ENCODE measurements at regions not wholly inside any gene's neighbourhood (a gene's known extent, or its start where the extent isn't known, plus 50 kb on each side); places are given as distances from the start of the nearest gene placed in this dataset.

DNA sequence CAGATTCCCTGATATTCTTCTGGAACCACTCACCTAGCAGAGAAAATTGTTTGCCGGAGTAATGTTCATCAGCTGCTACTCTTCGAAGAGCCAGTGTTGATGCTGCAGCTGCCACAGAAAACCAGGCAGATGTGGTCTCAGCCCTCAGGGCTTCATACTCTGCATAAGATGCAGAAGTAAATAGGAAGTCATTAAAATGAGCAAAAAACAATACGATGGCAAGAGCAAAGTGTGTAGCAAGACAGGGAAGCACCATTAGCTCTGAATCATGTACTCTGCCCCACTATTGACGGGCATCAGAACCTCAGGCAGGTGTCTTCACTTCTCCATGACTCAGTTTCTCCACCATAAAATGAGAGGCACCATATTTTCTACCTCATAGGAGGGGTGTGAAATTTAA is 991.6 kb upstream of the TMEM132C start:
- no peak for TF ChIP-seq TCF12 (IDR thresholded peaks at IDR 0.05; ENCODE audit: low read depth)
- no peak for TF ChIP-seq ZBTB7A (IDR thresholded peaks at IDR 0.05; ENCODE audit: low read depth)
- no peak for TF ChIP-seq CREB1 (IDR thresholded peaks at IDR 0.05; ENCODE audit: low read depth)

GRCh38 chr12:127277882-127278281 is 989.1 kb upstream of the TMEM132C start:
- TF ChIP-seq RAD21 (IDR thresholded peaks at IDR 0.05; ENCODE audit: low read depth): no peak
- TF ChIP-seq, protein P1, sequence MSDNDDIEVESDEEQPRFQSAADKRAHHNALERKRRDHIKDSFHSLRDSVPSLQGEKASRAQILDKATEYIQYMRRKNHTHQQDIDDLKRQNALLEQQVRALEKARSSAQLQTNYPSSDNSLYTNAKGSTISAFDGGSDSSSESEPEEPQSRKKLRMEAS (IDR thresholded peaks at IDR 0.05): no peak
- TF ChIP-seq TCF12 (IDR thresholded peaks at IDR 0.05; ENCODE audit: low read depth): no peak
- TF ChIP-seq CEBPB (IDR thresholded peaks at IDR 0.05): no peak
- no peak for TF ChIP-seq TEAD4 (IDR thresholded peaks at IDR 0.05)
- TF ChIP-seq ZBTB7A (IDR thresholded peaks at IDR 0.05; ENCODE audit: low read depth): no peak
- TF ChIP-seq NFIC (IDR thresholded peaks at IDR 0.05): no peak
- TF ChIP-seq TAF1 (IDR thresholded peaks at IDR 0.05; ENCODE audit: low read depth): no peak
- no peak for TF ChIP-seq EP300 (IDR thresholded peaks at IDR 0.05; ENCODE audit: borderline replicate concordance)
- TF ChIP-seq, protein P2, sequence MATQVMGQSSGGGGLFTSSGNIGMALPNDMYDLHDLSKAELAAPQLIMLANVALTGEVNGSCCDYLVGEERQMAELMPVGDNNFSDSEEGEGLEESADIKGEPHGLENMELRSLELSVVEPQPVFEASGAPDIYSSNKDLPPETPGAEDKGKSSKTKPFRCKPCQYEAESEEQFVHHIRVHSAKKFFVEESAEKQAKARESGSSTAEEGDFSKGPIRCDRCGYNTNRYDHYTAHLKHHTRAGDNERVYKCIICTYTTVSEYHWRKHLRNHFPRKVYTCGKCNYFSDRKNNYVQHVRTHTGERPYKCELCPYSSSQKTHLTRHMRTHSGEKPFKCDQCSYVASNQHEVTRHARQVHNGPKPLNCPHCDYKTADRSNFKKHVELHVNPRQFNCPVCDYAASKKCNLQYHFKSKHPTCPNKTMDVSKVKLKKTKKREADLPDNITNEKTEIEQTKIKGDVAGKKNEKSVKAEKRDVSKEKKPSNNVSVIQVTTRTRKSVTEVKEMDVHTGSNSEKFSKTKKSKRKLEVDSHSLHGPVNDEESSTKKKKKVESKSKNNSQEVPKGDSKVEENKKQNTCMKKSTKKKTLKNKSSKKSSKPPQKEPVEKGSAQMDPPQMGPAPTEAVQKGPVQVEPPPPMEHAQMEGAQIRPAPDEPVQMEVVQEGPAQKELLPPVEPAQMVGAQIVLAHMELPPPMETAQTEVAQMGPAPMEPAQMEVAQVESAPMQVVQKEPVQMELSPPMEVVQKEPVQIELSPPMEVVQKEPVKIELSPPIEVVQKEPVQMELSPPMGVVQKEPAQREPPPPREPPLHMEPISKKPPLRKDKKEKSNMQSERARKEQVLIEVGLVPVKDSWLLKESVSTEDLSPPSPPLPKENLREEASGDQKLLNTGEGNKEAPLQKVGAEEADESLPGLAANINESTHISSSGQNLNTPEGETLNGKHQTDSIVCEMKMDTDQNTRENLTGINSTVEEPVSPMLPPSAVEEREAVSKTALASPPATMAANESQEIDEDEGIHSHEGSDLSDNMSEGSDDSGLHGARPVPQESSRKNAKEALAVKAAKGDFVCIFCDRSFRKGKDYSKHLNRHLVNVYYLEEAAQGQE (IDR thresholded peaks at IDR 0.05; ENCODE audit: low read depth): no peak
- no peak for TF ChIP-seq YY1 (IDR thresholded peaks at IDR 0.05; ENCODE audit: low read depth)
- TF ChIP-seq, protein P3, sequence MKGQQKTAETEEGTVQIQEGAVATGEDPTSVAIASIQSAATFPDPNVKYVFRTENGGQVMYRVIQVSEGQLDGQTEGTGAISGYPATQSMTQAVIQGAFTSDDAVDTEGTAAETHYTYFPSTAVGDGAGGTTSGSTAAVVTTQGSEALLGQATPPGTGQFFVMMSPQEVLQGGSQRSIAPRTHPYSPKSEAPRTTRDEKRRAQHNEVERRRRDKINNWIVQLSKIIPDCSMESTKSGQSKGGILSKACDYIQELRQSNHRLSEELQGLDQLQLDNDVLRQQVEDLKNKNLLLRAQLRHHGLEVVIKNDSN (IDR thresholded peaks at IDR 0.05): no peak
- no peak for TF ChIP-seq FOXM1 (IDR thresholded peaks at IDR 0.05; ENCODE audit: borderline replicate concordance, low read depth)
- no peak for TF ChIP-seq EGR1 (IDR thresholded peaks at IDR 0.05)
- no peak for TF ChIP-seq CREB1 (IDR thresholded peaks at IDR 0.05; ENCODE audit: low read depth)

GRCh38 chr12:127278351-127278750 is 988.6 kb upstream of the TMEM132C start:
- TF ChIP-seq YY1 (IDR thresholded peaks at IDR 0.05; ENCODE audit: low read depth): no peak
- TF ChIP-seq TCF12 (IDR thresholded peaks at IDR 0.05; ENCODE audit: low read depth): no peak
- TF ChIP-seq, protein P1 (IDR thresholded peaks at IDR 0.05): no peak
- TF ChIP-seq FOXM1 (IDR thresholded peaks at IDR 0.05; ENCODE audit: borderline replicate concordance, low read depth): no peak
- no peak for TF ChIP-seq RAD21 (IDR thresholded peaks at IDR 0.05; ENCODE audit: low read depth)
- TF ChIP-seq EGR1 (IDR thresholded peaks at IDR 0.05): no peak
- TF ChIP-seq TAF1 (IDR thresholded peaks at IDR 0.05; ENCODE audit: low read depth): no peak
- TF ChIP-seq, protein P3 (IDR thresholded peaks at IDR 0.05): no peak
- TF ChIP-seq TEAD4 (IDR thresholded peaks at IDR 0.05): no peak
- TF ChIP-seq NFIC (IDR thresholded peaks at IDR 0.05): no peak
- TF ChIP-seq ZBTB7A (IDR thresholded peaks at IDR 0.05; ENCODE audit: low read depth): no peak
- TF ChIP-seq, protein P2 (IDR thresholded peaks at IDR 0.05; ENCODE audit: low read depth): no peak
- TF ChIP-seq EP300 (IDR thresholded peaks at IDR 0.05; ENCODE audit: borderline replicate concordance): no peak
- TF ChIP-seq CREB1 (IDR thresholded peaks at IDR 0.05; ENCODE audit: low read depth): no peak

DNA sequence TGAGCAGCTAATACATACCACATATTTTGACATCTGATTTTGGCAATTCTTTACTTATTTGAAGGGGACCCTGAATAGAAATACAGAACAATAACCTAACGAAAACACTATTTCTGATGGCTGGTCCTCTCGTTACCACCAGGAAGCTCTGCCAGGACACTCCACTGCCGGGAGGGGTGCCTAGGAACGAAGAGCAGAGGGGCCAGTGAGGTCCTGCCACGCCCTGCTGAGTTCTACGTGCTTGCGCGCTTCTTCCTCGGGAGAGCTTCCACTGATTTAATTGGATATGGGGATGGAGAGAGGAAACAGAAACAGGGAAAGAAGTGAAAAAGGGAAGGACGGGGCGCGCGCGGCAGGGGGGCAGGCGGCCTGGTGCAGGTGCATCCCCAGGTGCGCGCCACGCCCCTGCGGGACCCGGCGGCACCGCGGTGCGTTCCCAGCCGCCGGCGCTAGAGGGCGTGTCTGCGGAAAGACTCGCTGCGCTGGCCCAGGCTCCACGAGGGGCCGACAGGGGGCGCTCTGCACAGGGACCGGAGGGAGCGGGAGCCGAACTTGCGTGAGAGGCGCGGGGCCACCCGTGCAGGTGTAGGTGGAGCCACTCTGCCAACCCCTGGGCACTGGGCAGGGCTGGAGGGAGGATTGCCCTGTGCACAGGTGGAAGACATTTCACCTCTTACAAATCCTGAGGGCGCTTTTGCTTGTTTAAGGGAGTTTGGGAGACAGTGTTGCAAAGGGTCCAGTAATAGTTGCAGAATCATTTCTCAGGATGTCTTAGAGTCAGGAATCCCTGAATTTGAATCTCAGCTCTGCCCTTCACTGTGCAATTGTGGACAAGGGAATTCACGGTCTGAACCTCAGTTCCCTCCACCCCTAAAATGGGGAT is 986.3 kb upstream of the TMEM132C start:
- peak; percentile 49; the same call in 1 of the 2 replicates for TF ChIP-seq EP300 (IDR thresholded peaks at IDR 0.05; ENCODE audit: borderline replicate concordance)
- TF ChIP-seq RAD21 (IDR thresholded peaks at IDR 0.05; ENCODE audit: low read depth): peak; percentile 53; the same call in 1 of the 2 replicates
- TF ChIP-seq, protein P1 (IDR thresholded peaks at IDR 0.05): peak; percentile 34; the same call in 1 of the 2 replicates
- no peak for TF ChIP-seq NFIC (IDR thresholded peaks at IDR 0.05)

DNA sequence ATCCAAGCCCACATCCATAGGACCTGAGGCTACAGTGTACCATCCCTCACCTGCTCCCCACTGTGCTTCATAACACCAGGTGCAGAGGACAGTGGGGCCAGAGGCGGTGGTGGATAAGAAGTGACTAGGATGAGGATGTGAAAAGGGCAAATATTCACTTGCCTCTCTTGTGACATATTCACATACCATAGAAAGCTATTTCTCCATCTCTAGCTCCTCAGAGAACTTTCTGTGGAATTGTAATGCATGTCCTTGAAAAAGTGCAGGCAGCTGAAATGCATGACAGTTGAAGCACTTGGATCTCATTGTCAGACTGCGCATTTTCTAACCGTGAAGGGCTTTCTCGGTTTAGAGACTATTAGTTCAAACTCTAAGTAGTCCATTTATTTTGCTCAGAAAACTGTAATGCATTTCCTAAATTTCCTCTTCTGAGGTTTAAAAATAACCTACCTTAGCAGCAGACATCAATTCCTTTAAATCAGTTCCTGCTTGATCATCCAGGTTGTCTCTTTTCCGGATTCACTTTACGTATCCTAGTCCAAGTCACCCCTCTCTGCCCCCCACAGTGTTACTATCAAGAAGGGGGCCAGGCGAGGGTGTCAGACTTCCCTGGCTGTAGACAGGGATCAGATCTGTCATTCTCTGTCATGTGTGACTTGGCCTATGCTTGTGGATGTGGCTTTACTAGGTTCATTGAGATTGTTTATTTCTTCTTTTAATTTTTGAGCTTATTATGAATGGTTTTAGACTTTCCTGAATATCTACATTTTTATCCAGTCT is 984.0 kb upstream of the TMEM132C start:
- TF ChIP-seq CEBPB (IDR thresholded peaks at IDR 0.05) (no peak), YY1 (IDR thresholded peaks at IDR 0.05; ENCODE audit: low read depth) (no peak), TEAD4 (IDR thresholded peaks at IDR 0.05) (no peak), NFIC (IDR thresholded peaks at IDR 0.05) (no peak), ZBTB7A (IDR thresholded peaks at IDR 0.05; ENCODE audit: low read depth) (no peak), TCF12 (IDR thresholded peaks at IDR 0.05; ENCODE audit: low read depth) (no peak), EP300 (IDR thresholded peaks at IDR 0.05; ENCODE audit: borderline replicate concordance) (no peak)
- TF ChIP-seq, protein P3 (IDR thresholded peaks at IDR 0.05): no peak
- TF ChIP-seq, protein P2 (IDR thresholded peaks at IDR 0.05; ENCODE audit: low read depth): no peak
